Natural killer cell (primary cell): ENCODE measurements at regions not wholly inside any gene's neighbourhood (a gene's known extent, or its start where the extent isn't known, plus 50 kb on each side); places are given as distances from the start of the nearest gene placed in this dataset.

Source experiments
- ATAC-seq, 3 donors: fragments of 150-1000 bp in 2 of 3; fragments of 200-7000 bp in 1 of 3; cut with Tn5 transposase; 1 replicate in 1 of 3; 2 replicates in 2 of 3; pipeline ENCODE4 v1.10.0; 2021; ENCODE audit warnings: mild to moderate bottlenecking in 2 of 3, moderate library complexity in 2 of 3
- DNase-seq, 2 donors: peaks; one replicate each; pipeline versions ENCODE4 v3.0.0 to v3.0.0-alpha.2; 2013 to 2021; ENCODE audit warnings: mixed read lengths in 1 of 2
- H3K27ac ChIP-seq: one replicate; pipeline ENCODE4 v1.5.1; 2013; ENCODE audit warnings: mild to moderate bottlenecking, low read length
- H3K27me3 ChIP-seq: one replicate; pipeline ENCODE4 v1.6.1; 2013; ENCODE audit warnings: low read length; ENCODE audit not compliant: control insufficient read depth, insufficient read depth
- H3K36me3 ChIP-seq: one replicate; pipeline ENCODE4 v1.6.1; 2013; ENCODE audit warnings: low read length; ENCODE audit not compliant: control insufficient read depth, insufficient read depth
- H3K4me1 ChIP-seq: one replicate; pipeline ENCODE4 v1.6.1; 2013; ENCODE audit warnings: low read length; ENCODE audit not compliant: control insufficient read depth, insufficient read depth
- H3K4me3 ChIP-seq: one replicate; pipeline ENCODE4 v1.5.1; 2013; ENCODE audit warnings: low read length
- H3K9me3 ChIP-seq: one replicate; pipeline ENCODE4 v1.6.1; 2013; ENCODE audit warnings: low read length; ENCODE audit not compliant: control insufficient read depth, insufficient read depth
- H3K27ac Mint-ChIP-seq, 2 donors: one replicate each; pipeline ENCODE4 v1.8.0; 2022; ENCODE audit warnings: mild to moderate bottlenecking in 2 of 2, mixed read lengths in 2 of 2, moderate library complexity in 1 of 2
- H3K27me3 Mint-ChIP-seq, 2 donors: one replicate each; pipeline ENCODE4 v1.8.0; 2022; ENCODE audit warnings: low read depth in 2 of 2, mixed read lengths in 2 of 2
- H3K36me3 Mint-ChIP-seq: one replicate; pipeline ENCODE4 v1.8.0; 2022; ENCODE audit warnings: mixed read lengths
- H3K4me1 Mint-ChIP-seq, 2 donors: one replicate each; pipeline ENCODE4 v1.8.0; 2022; ENCODE audit warnings: mixed read lengths in 2 of 2
- H3K4me3 Mint-ChIP-seq: one replicate; pipeline ENCODE4 v1.8.0; 2022; ENCODE audit warnings: mild to moderate bottlenecking, moderate library complexity, mixed read lengths
- H3K9me3 Mint-ChIP-seq, 2 donors: one replicate each; pipeline ENCODE4 v1.8.0; 2022; ENCODE audit warnings: mixed read lengths in 2 of 2
- CTCF ChIP-seq: fragments of 200-600 bp; IDR thresholded peaks from one replicate; pipeline ENCODE4 v1.8.0; 2022; ENCODE audit warnings: antibody characterized with exemption
- WGBS: methylation state at CpG from one replicate; pipeline ENCODE4 v1.1.7; 2013; ENCODE audit warnings: missing lambda C conversion rate; ENCODE audit not compliant: insufficient coverage; 5-methylcytosine and 5-hydroxymethylcytosine counted together
- intact Hi-C: fragments of 100-400 bp; cut with micrococcal nuclease; formaldehyde crosslinking; loops from one replicate; pipeline ENCODE4 v1.14.2; 2022

- no peaks in the 10 kb centered on the region for H3K36me3 Mint-ChIP-seq
- no peak overlapping the region for H3K27ac Mint-ChIP-seq
- no peaks in the 10 kb centered on the region for H3K9me3 ChIP-seq
- H3K4me1 ChIP-seq: no peaks in the 10 kb centered on the region
- no peak overlapping the region for H3K27ac ChIP-seq
- intact Hi-C loops: no loop called here
- ATAC-seq (no peak), DNase-seq (no peak)
- no peaks in the 10 kb centered on the region for H3K36me3 ChIP-seq
- no peak overlapping the region for H3K4me3 ChIP-seq
- no peaks in the 10 kb centered on the region for H3K4me1 Mint-ChIP-seq
- no peak overlapping the region for H3K4me3 Mint-ChIP-seq
- no peaks in the 10 kb centered on the region for H3K27me3 ChIP-seq
- TF ChIP-seq CTCF: no peak
- peaks cover 17 to 26% of the 10 kb centered on the region in 2 donors for H3K27me3 Mint-ChIP-seq
- H3K9me3 Mint-ChIP-seq: no peaks in the 10 kb centered on the region
- 82% methylated on average over 1 of the region's 3 CpGs for WGBS
Measured at GRCh38 chr12:107152315-107152714, 59.0 kb upstream of the CRY1 start.

GRCh38 chr12:107159384-107159900 lies 66.1 kb upstream of the CRY1 start:
- peaks cover 7% of the 10 kb centered on the region for H3K36me3 Mint-ChIP-seq
- no peak for TF ChIP-seq CTCF
- H3K27me3 Mint-ChIP-seq: peaks cover 31 to 60% of the 10 kb centered on the region in 2 donors
- WGBS: 100% methylated on average over 1 of the region's 2 CpGs
- no peaks in the 10 kb centered on the region for H3K9me3 ChIP-seq
- no peaks in the 10 kb centered on the region for H3K27me3 ChIP-seq
- no peak overlapping the region for H3K27ac Mint-ChIP-seq
- H3K9me3 Mint-ChIP-seq: no peaks in the 10 kb centered on the region
- no peaks in the 10 kb centered on the region for H3K36me3 ChIP-seq
- no peak overlapping the region for H3K4me3 Mint-ChIP-seq
- DNase-seq (no peak), ATAC-seq (no peak)
- intact Hi-C loops: no loop called here
- no peaks in the 10 kb centered on the region for H3K4me1 ChIP-seq
- H3K27ac ChIP-seq: no peak overlapping the region
- no peaks in the 10 kb centered on the region for H3K4me1 Mint-ChIP-seq
- no peak overlapping the region for H3K4me3 ChIP-seq

- Histone ChIP-seq H3K27ac (no peak overlapping the region), H3K9me3 (no peaks in the 10 kb centered on the region), H3K4me1 (no peaks in the 10 kb centered on the region), H3K27me3 (no peaks in the 10 kb centered on the region), H3K4me3 (no peak overlapping the region), H3K36me3 (no peaks in the 10 kb centered on the region)
- H3K27ac Mint-ChIP-seq: no peak overlapping the region
- no peaks in the 10 kb centered on the region for H3K9me3 Mint-ChIP-seq
- intact Hi-C loops: no loop called here
- no peak for DNase-seq
- H3K36me3 Mint-ChIP-seq: peaks cover 7% of the 10 kb centered on the region
- H3K27me3 Mint-ChIP-seq: peaks cover 24 to 31% of the 10 kb centered on the region in 2 donors
- no peaks in the 10 kb centered on the region for H3K4me1 Mint-ChIP-seq
- no peak for ATAC-seq
- no peak overlapping the region for H3K4me3 Mint-ChIP-seq
- TF ChIP-seq CTCF: no peak
- 78% methylated on average over 2 of the region's 4 CpGs for WGBS
Measured at GRCh38 chr12:107163413-107163812, 70.1 kb upstream of the CRY1 start.

GRCh38 chr12:107164392-107164791 lies 71.0 kb upstream of the CRY1 start:
- no CpG with 5 or more reads among the region's 1 CpG for WGBS
- ATAC-seq (peak; percentile 74 to 87 (median 81)), DNase-seq (no peak)
- Histone ChIP-seq H3K4me1 (no peaks in the 10 kb centered on the region), H3K36me3 (no peaks in the 10 kb centered on the region), H3K4me3 (no peak overlapping the region), H3K9me3 (no peaks in the 10 kb centered on the region), H3K27ac (no peak overlapping the region), H3K27me3 (no peaks in the 10 kb centered on the region)
- H3K27ac Mint-ChIP-seq: no peak overlapping the region
- H3K27me3 Mint-ChIP-seq: peaks cover 28 to 29% of the 10 kb centered on the region in 2 donors
- peaks cover 7% of the 10 kb centered on the region for H3K36me3 Mint-ChIP-seq
- no peaks in the 10 kb centered on the region for H3K4me1 Mint-ChIP-seq
- intact Hi-C loops: no loop called here
- H3K4me3 Mint-ChIP-seq: no peak overlapping the region
- no peaks in the 10 kb centered on the region for H3K9me3 Mint-ChIP-seq
- no peak for TF ChIP-seq CTCF
